H1 (cell line): ENCODE measurements at regions not wholly inside any gene's neighbourhood (a gene's known extent, or its start where the extent isn't known, plus 50 kb on each side); places are given as distances from the start of the nearest gene placed in this dataset.

ENCODE experiments used
- CTCF ChIA-PET: fragments of 300-600 bp; sonication (Branson Sonifier 250); formaldehyde crosslinking; loops from one replicate; lab custom pipeline; 2021; ENCODE audit not compliant: partially characterized antibody; lab: Charles Lee
- POLR2A ChIA-PET: fragments of 300-600 bp; sonication (Branson Sonifier 250); formaldehyde crosslinking; loops from one replicate; lab custom pipeline; 2021; ENCODE audit warnings: inconsistent platforms; ENCODE audit not compliant: partially characterized antibody; lab: Charles Lee
- DNase-seq, 2 experiments: peaks; one replicate each; pipeline versions ENCODE4 v3.0.0 to v3.0.0-alpha.2; 2010 to 2022; ENCODE audit warnings: low spot score in 2 of 2, low read depth in 1 of 2, mixed read lengths in 1 of 2
- FAIRE-seq: peaks from 2 replicates; lab custom pipeline; 2011; peaks lifted over from hg19 to GRCh38; lab: Jason Lieb, UNC
- H2AFZ ChIP-seq: 2 replicates; pipeline ENCODE4 v1.8.1; 2012; ENCODE audit warnings: low read length, inconsistent platforms
- H2AK5ac ChIP-seq: 2 replicates; pipeline ENCODE4 v1.6.1; 2013; ENCODE audit warnings: low read depth, low read length
- H2BK120ac ChIP-seq: replicated peaks from 2 replicates; pipeline ENCODE3; 2013; ENCODE audit warnings: low read depth, low read length, inconsistent platforms
- H2BK12ac ChIP-seq: 2 replicates; pipeline ENCODE4 v1.6.1; 2013; ENCODE audit warnings: low read depth, low read length
- H2BK15ac ChIP-seq: 2 replicates; pipeline ENCODE4 v1.6.1; 2013; ENCODE audit warnings: low read length
- H2BK20ac ChIP-seq: 2 replicates; pipeline ENCODE4 v1.6.1; 2013; ENCODE audit warnings: low read length
- H2BK5ac ChIP-seq: 2 replicates; pipeline ENCODE4 v1.6.1; 2013; ENCODE audit warnings: low read depth, low read length
- H3K14ac ChIP-seq: 2 replicates; pipeline ENCODE4 v1.6.1; 2013; ENCODE audit warnings: inconsistent platforms; ENCODE audit not compliant: insufficient read length
- H3K18ac ChIP-seq: 2 replicates; pipeline ENCODE4 v1.6.1; 2013; ENCODE audit warnings: low read length; ENCODE audit errors: extremely low read depth
- H3K23ac ChIP-seq: 2 replicates; pipeline ENCODE4 v1.6.1; 2013; ENCODE audit warnings: inconsistent platforms; ENCODE audit not compliant: insufficient read length
- H3K23me2 ChIP-seq: 2 replicates; pipeline ENCODE4 v1.6.1; 2013; ENCODE audit warnings: low read depth, low read length
- H3K27ac ChIP-seq: 2 replicates; pipeline ENCODE4 v1.6.1; 2011; ENCODE audit warnings: low read depth, low read length, inconsistent platforms
- H3K27me3 ChIP-seq, 4 experiments: replicated peaks in 1 of 4; 1 replicate in 1 of 4; 2 replicates in 3 of 4; pipeline versions ENCODE4 v1.6.1 to v1.8.1; 2011 to 2013; ENCODE audit warnings: low read length in 3 of 4, mild to moderate bottlenecking in 3 of 4, inconsistent platforms in 2 of 4, mixed read lengths in 2 of 4, moderate library complexity in 1 of 4; ENCODE audit not compliant: control insufficient read depth in 3 of 4, insufficient read depth in 3 of 4; ENCODE audit errors: extremely low read depth in 1 of 4
- H3K36me3 ChIP-seq, 4 experiments: 2 replicates each; pipeline versions ENCODE4 v1.6.1 to v1.8.1; 2011 to 2013; ENCODE audit warnings: mild to moderate bottlenecking in 4 of 4, low read length in 3 of 4, moderate library complexity in 2 of 4, control low read depth in 1 of 4, inconsistent platforms in 1 of 4; ENCODE audit not compliant: insufficient read depth in 4 of 4, control insufficient read depth in 2 of 4
- H3K4ac ChIP-seq: replicated peaks from 2 replicates; pipeline ENCODE3; 2013; ENCODE audit warnings: low read length, low read depth, mixed read lengths, inconsistent platforms; ENCODE audit not compliant: insufficient read length
- H3K4me1 ChIP-seq, 4 experiments: replicated peaks in 1 of 4; 1 replicate in 1 of 4; 2 replicates in 3 of 4; pipeline versions ENCODE4 v1.6.1 to v1.8.1; 2011 to 2013; ENCODE audit warnings: low read length in 3 of 4, inconsistent platforms in 2 of 4, mixed read lengths in 1 of 4; ENCODE audit not compliant: insufficient read depth in 4 of 4, control insufficient read depth in 3 of 4
- H3K4me2 ChIP-seq, 2 experiments: 2 replicates each; pipeline versions ENCODE4 v1.6.1 to v1.8.1; 2011 to 2013; ENCODE audit warnings: low read depth in 2 of 2, low read length in 2 of 2, control low read depth in 1 of 2, inconsistent platforms in 1 of 2, mild to moderate bottlenecking in 1 of 2; ENCODE audit not compliant: insufficient read depth in 1 of 2
- H3K4me3 ChIP-seq, 4 experiments: fragments of 200-600, 300-600 bp in 1 of 4; sonication (generic), shearing (Covaris generic), sonication (Bioruptor Twin) in 1 of 4; 2 replicates each; pipeline versions ENCODE4 v1.5.1 to v1.8.1; 2011 to 2016; ENCODE audit warnings: low read length in 4 of 4, low read depth in 3 of 4, control low read depth in 2 of 4, inconsistent platforms in 2 of 4, mild to moderate bottlenecking in 2 of 4, mixed read lengths in 1 of 4, moderate library complexity in 1 of 4; ENCODE audit not compliant: insufficient read depth in 2 of 4; ENCODE audit errors: extremely low read depth in 1 of 4
- H3K56ac ChIP-seq: replicated peaks from 2 replicates; pipeline ENCODE3; 2013; ENCODE audit warnings: low read depth, mild to moderate bottlenecking, mixed read lengths, low read length, inconsistent platforms; ENCODE audit not compliant: insufficient read length
- H3K79me1 ChIP-seq: 2 replicates; pipeline ENCODE4 v1.6.1; 2013; ENCODE audit warnings: low read depth, low read length, control low read depth
- H3K79me2 ChIP-seq, 2 experiments: 2 replicates each; pipeline versions ENCODE4 v1.6.1 to v1.8.1; 2012 to 2013; ENCODE audit warnings: low read length in 2 of 2, mild to moderate bottlenecking in 2 of 2, inconsistent platforms in 1 of 2; ENCODE audit not compliant: insufficient read depth in 2 of 2, control insufficient read depth in 1 of 2
- H3K9ac ChIP-seq, 4 experiments: replicated peaks in 1 of 4; 1 replicate in 1 of 4; 2 replicates in 3 of 4; pipeline versions ENCODE4 v1.6.1 to v1.8.1; 2011 to 2013; ENCODE audit warnings: low read depth in 3 of 4, low read length in 3 of 4, control low read depth in 2 of 4, mild to moderate bottlenecking in 2 of 4, moderate library complexity in 2 of 4, inconsistent platforms in 1 of 4; ENCODE audit errors: extremely low read depth in 1 of 4
- H3K9me3 ChIP-seq, 2 experiments: 2 replicates each; pipeline versions ENCODE4 v1.6.1 to v1.8.1; 2012 to 2013; ENCODE audit warnings: mild to moderate bottlenecking in 2 of 2, moderate library complexity in 2 of 2, control low read depth in 1 of 2, inconsistent platforms in 1 of 2, low read depth in 1 of 2, low read length in 1 of 2, mixed read lengths in 1 of 2; ENCODE audit not compliant: insufficient read depth in 2 of 2
- H4K20me1 ChIP-seq, 2 experiments: replicated peaks in 1 of 2; 2 replicates each; pipeline versions ENCODE3 to v1.8.1; 2011 to 2013; ENCODE audit warnings: inconsistent platforms in 2 of 2, low read length in 2 of 2, mild to moderate bottlenecking in 1 of 2; ENCODE audit not compliant: insufficient read depth in 2 of 2, control insufficient read depth in 1 of 2
- H4K5ac ChIP-seq: 2 replicates; pipeline ENCODE4 v1.6.1; 2013; ENCODE audit warnings: low read length, low read depth, mixed read lengths, inconsistent platforms; ENCODE audit not compliant: insufficient read length
- H4K8ac ChIP-seq: 2 replicates; pipeline ENCODE4 v1.8.0; 2013; ENCODE audit warnings: mild to moderate bottlenecking, moderate library complexity, low read length, inconsistent platforms; ENCODE audit not compliant: insufficient read depth; ENCODE audit errors: extremely low read depth
- H4K91ac ChIP-seq: replicated peaks from 2 replicates; pipeline ENCODE3; 2013; ENCODE audit warnings: low read length, mixed read lengths, inconsistent platforms; ENCODE audit not compliant: insufficient read length
- CEBPB ChIP-seq: IDR thresholded peaks from 2 replicates; pipeline ENCODE4 v1.6.1; 2012; ENCODE audit warnings: low read depth, low read length
- E2F6 ChIP-seq: IDR thresholded peaks from 2 replicates; pipeline ENCODE4 v1.6.1; 2012; ENCODE audit warnings: inconsistent platforms
- KDM4A ChIP-seq: IDR thresholded peaks from one replicate; pipeline ENCODE4 v1.7.1; 2012; ENCODE audit warnings: low read depth, mild to moderate bottlenecking, moderate library complexity, low read length, inconsistent platforms; ENCODE audit not compliant: severe bottlenecking
- PHF8 ChIP-seq: fragments of 200-600 bp; sonication (generic); conservative IDR thresholded peaks from 2 replicates; pipeline ENCODE4 v1.7.1; 2012; ENCODE audit warnings: low read depth, mild to moderate bottlenecking, inconsistent platforms, low read length, moderate library complexity
- YY1 ChIP-seq: IDR thresholded peaks from 2 replicates; pipeline ENCODE4 v1.6.1; 2011; ENCODE audit warnings: low read depth, mild to moderate bottlenecking, low read length

- H3K23ac ChIP-seq, result no peak overlapping the region
- H3K9ac ChIP-seq, result no peak overlapping the region
- no peak overlapping the region for H3K27ac ChIP-seq
- H3K14ac ChIP-seq, result no peak overlapping the region
- no peak overlapping the region for H3K4me2 ChIP-seq
- H2BK12ac ChIP-seq, result no peak overlapping the region
- no peak overlapping the region for H3K4me3 ChIP-seq
- ChIA-PET POLR2A (no interaction called here), CTCF (interaction anchor here (1.4 kb wide), 1 partner anchor 26 kb away, joined by 4 read pairs; no protein-coding TSS in a partner anchor)
- H2BK15ac ChIP-seq, result no peak overlapping the region
- no peaks in the 10 kb centered on the region for H4K20me1 ChIP-seq
- DNase-seq (no peak), FAIRE-seq (no peak)
- no peak overlapping the region for H4K91ac ChIP-seq
- no peak overlapping the region for H4K5ac ChIP-seq
- TF ChIP-seq KDM4A, result no peak
- TF ChIP-seq E2F6, result no peak
- no peak for TF ChIP-seq CEBPB
- no peak for TF ChIP-seq PHF8
- TF ChIP-seq YY1, result no peak
- H3K9me3 ChIP-seq, result no peaks in the 10 kb centered on the region
- H2AK5ac ChIP-seq, result no peak overlapping the region
- no peaks in the 10 kb centered on the region for H3K79me1 ChIP-seq
- no peaks in the 10 kb centered on the region; the same call in 1 of the 2 replicates for H3K23me2 ChIP-seq
- no peak overlapping the region for H3K56ac ChIP-seq
- no peaks in the 10 kb centered on the region for H3K79me2 ChIP-seq
- no peak overlapping the region for H2BK5ac ChIP-seq
- no peak overlapping the region for H2BK20ac ChIP-seq
- no peak overlapping the region for H3K18ac ChIP-seq
- H2BK120ac ChIP-seq, result no peak overlapping the region
- no peaks in the 10 kb centered on the region for H3K27me3 ChIP-seq
- no peak overlapping the region for H3K4ac ChIP-seq
- H2AFZ ChIP-seq, result no peak overlapping the region
- no peaks in the 10 kb centered on the region for H3K36me3 ChIP-seq
- no peaks in the 10 kb centered on the region for H3K4me1 ChIP-seq
- H4K8ac ChIP-seq, result no peak overlapping the region
Observed at GRCh38 chr4:108519208-108519833, 101.1 kb upstream of the RPL34 start.
